PFSK-1 (cell line): ENCODE measurements at regions not wholly inside any gene's neighbourhood (a gene's known extent, or its start where the extent isn't known, plus 50 kb on each side); places are given as distances from the start of the nearest gene placed in this dataset.

Experiments
- FOXP2 ChIP-seq: optimal IDR thresholded peaks from 2 replicates; pipeline ENCODE3; 2011; ENCODE audit warnings: borderline replicate concordance, control low read depth, inconsistent platforms; ENCODE audit not compliant: insufficient read depth; ENCODE audit errors: extremely low read length, extremely low read depth
- POLR2AphosphoS5 ChIP-seq: IDR thresholded peaks from 2 replicates; pipeline ENCODE4 v1.6.1; 2012; ENCODE audit warnings: low read depth, mild to moderate bottlenecking, control low read depth, low read length, moderate library complexity
- SIN3A ChIP-seq: IDR thresholded peaks from 2 replicates; pipeline ENCODE4 v1.6.1; 2012; ENCODE audit warnings: mild to moderate bottlenecking, low read length, moderate library complexity, borderline replicate concordance; ENCODE audit not compliant: insufficient read depth
- TAF1 ChIP-seq: IDR thresholded peaks from 2 replicates; pipeline ENCODE4 v1.6.1; 2012; ENCODE audit warnings: low read length, control low read depth, borderline replicate concordance; ENCODE audit not compliant: insufficient read depth
- TF ChIP-seq, protein P1 (sequence below), 2 experiments: IDR thresholded peaks; 2 replicates each; pipeline versions ENCODE4 v1.6.1 to v1.8.0; 2011 to 2012; ENCODE audit warnings: low read depth in 2 of 2, low read length in 2 of 2, control low read depth in 1 of 2, inconsistent platforms in 1 of 2, mild to moderate bottlenecking in 1 of 2, moderate library complexity in 1 of 2; ENCODE audit not compliant: insufficient read depth in 1 of 2

DNA sequence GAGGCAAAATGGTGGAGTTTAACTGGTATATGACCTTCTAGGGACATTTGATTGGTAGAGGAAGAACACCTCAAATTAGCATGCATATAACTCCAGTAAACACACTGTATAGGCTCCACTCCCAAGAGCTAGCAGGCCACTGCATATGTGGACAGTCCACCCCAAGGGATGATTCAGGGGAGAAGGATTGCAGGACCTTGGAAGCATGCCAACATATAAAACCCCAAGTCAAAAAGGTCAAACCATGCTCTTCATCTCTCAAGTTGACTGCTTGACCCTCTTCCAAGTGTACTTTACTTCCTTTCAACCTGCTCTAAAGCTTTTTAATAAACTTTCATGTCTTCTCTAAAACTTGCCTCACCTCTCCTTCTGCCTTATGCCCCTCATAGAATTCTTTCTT lies 459.9 kb upstream of the CCDC179 start:
- TF ChIP-seq FOXP2 = no peak
- no peak for TF ChIP-seq POLR2AphosphoS5
- no peak for TF ChIP-seq SIN3A
- TF ChIP-seq TAF1 = no peak
- TF ChIP-seq, protein P1, sequence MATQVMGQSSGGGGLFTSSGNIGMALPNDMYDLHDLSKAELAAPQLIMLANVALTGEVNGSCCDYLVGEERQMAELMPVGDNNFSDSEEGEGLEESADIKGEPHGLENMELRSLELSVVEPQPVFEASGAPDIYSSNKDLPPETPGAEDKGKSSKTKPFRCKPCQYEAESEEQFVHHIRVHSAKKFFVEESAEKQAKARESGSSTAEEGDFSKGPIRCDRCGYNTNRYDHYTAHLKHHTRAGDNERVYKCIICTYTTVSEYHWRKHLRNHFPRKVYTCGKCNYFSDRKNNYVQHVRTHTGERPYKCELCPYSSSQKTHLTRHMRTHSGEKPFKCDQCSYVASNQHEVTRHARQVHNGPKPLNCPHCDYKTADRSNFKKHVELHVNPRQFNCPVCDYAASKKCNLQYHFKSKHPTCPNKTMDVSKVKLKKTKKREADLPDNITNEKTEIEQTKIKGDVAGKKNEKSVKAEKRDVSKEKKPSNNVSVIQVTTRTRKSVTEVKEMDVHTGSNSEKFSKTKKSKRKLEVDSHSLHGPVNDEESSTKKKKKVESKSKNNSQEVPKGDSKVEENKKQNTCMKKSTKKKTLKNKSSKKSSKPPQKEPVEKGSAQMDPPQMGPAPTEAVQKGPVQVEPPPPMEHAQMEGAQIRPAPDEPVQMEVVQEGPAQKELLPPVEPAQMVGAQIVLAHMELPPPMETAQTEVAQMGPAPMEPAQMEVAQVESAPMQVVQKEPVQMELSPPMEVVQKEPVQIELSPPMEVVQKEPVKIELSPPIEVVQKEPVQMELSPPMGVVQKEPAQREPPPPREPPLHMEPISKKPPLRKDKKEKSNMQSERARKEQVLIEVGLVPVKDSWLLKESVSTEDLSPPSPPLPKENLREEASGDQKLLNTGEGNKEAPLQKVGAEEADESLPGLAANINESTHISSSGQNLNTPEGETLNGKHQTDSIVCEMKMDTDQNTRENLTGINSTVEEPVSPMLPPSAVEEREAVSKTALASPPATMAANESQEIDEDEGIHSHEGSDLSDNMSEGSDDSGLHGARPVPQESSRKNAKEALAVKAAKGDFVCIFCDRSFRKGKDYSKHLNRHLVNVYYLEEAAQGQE (IDR thresholded peaks at IDR 0.05; ENCODE audit: insufficient read depth in 1 of 2, low read depth in 2 of 2, low read length in 2 of 2) = no peak

DNA sequence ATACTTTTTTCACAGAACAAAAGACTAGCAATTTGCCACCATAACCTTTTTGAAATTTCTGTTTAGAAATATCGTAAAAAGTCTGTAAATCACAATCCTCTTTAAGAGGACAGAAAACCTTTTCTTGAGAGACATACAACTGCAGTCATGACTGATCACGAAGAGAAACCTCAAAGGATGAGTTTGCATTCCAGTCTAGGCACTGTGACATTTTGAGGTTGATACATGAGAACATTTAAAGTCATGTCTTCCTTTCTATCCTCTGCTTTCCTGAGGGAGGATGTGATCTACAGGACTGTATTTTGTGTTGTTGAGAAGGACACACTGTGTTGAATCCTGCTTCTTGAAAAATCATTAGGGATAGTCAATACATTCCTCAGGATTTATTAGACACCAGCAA lies 476.7 kb upstream of the CCDC179 start:
- TF ChIP-seq, protein P1 (IDR thresholded peaks at IDR 0.05; ENCODE audit: insufficient read depth in 1 of 2, low read depth in 2 of 2, low read length in 2 of 2) = no peak
- no peak for TF ChIP-seq SIN3A
- no peak for TF ChIP-seq TAF1
- no peak for TF ChIP-seq FOXP2
- no peak for TF ChIP-seq POLR2AphosphoS5

DNA sequence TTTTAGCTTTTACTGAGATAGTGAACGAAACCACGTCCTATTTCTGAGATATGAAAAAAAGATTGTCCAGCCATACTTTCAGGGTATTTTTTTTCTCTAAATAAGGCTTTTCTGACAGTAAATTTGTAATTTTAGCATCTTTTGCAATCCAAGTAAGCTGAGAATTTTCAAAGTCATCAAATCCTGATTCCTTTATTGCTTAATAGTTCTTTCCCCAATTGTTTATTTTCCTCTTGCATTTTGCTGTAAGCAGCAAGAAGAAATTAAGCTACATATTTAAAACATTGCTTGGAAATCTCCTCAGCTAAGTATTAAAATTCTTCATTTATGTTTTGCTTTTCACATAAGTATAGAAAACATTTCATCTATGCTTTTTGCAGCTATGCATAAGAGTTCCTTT lies 493.3 kb upstream of the CCDC179 start:
- TF ChIP-seq, protein P1 (IDR thresholded peaks at IDR 0.05; ENCODE audit: insufficient read depth in 1 of 2, low read depth in 2 of 2, low read length in 2 of 2) = no peak
- TF ChIP-seq FOXP2 = no peak
- no peak for TF ChIP-seq POLR2AphosphoS5
- no peak for TF ChIP-seq SIN3A
- TF ChIP-seq TAF1 = no peak

DNA sequence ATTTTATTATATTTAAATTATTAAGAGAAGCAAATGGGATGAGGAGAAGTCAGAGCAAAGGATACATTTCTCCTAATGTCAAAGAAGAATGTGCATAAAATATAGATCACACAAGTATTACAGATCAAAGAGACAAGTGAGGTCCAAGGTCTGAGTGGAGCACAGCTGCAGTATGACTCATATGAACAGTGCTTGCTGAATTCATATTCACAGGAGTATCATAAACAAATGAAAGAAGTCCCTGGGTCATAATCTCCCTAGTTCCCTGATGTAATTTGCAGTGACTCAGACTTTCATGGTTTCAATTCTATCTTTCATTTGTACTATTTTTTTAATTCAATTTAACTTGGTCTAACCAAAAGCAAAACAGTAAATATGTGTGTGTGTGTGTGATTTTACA lies 499.0 kb upstream of the CCDC179 start:
- no peak for TF ChIP-seq POLR2AphosphoS5
- TF ChIP-seq, protein P1 (IDR thresholded peaks at IDR 0.05; ENCODE audit: insufficient read depth in 1 of 2, low read depth in 2 of 2, low read length in 2 of 2) = no peak
- TF ChIP-seq TAF1 = no peak
- TF ChIP-seq FOXP2 = no peak
- no peak for TF ChIP-seq SIN3A

DNA sequence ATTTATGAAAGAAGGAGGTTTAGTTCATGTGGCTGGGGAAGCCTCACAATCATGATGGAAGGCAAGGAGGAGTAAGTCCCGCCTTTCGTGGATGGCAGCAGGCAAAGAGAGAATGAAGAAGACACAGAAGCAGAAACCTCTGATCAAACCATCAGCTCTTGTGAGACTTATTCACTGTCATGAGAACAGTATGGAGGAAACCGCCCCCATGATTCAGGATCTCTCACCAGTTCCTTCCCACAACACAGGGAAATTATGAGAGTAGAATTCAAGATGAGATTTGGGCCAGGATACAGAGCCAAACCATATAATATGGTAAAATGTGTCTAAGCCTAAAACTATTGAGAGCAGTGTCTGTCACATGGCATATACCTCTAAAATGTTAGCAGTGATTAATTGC lies 503.8 kb upstream of the CCDC179 start:
- TF ChIP-seq, protein P1 (IDR thresholded peaks at IDR 0.05; ENCODE audit: insufficient read depth in 1 of 2, low read depth in 2 of 2, low read length in 2 of 2) = no peak
- TF ChIP-seq POLR2AphosphoS5 = no peak
- TF ChIP-seq TAF1 = no peak
- TF ChIP-seq FOXP2 = no peak
- TF ChIP-seq SIN3A = no peak
